Ishikawa (cell line): ENCODE measurements at regions not wholly inside any gene's neighbourhood (a gene's known extent, or its start where the extent isn't known, plus 50 kb on each side); places are given as distances from the start of the nearest gene placed in this dataset.

ENCODE experiments used
- CEBPB ChIP-seq: IDR thresholded peaks from 2 replicates; pipeline ENCODE4 v1.6.1; 2012
- CREB1 ChIP-seq: IDR thresholded peaks from 2 replicates; pipeline ENCODE4 v1.6.1; 2012; ENCODE audit warnings: low read depth
- EGR1 ChIP-seq: IDR thresholded peaks from 2 replicates; pipeline ENCODE4 v1.6.1; 2012
- EP300 ChIP-seq: IDR thresholded peaks from 2 replicates; pipeline ENCODE4 v1.6.1; 2012; ENCODE audit warnings: borderline replicate concordance
- NFIC ChIP-seq: IDR thresholded peaks from 2 replicates; pipeline ENCODE4 v1.6.1; 2012
- RAD21 ChIP-seq: IDR thresholded peaks from 2 replicates; pipeline ENCODE4 v1.6.1; 2012; ENCODE audit warnings: low read depth
- REST ChIP-seq: IDR thresholded peaks from 2 replicates; pipeline ENCODE4 v1.6.1; 2012; ENCODE audit warnings: low read depth, mild to moderate bottlenecking
- TAF1 ChIP-seq: IDR thresholded peaks from 2 replicates; pipeline ENCODE4 v1.6.1; 2012; ENCODE audit warnings: low read depth, mild to moderate bottlenecking
- TEAD4 ChIP-seq: IDR thresholded peaks from 2 replicates; pipeline ENCODE4 v1.6.1; 2012
- USF1 ChIP-seq: IDR thresholded peaks from 2 replicates; pipeline ENCODE4 v1.6.1; 2012
- YY1 ChIP-seq: IDR thresholded peaks from 2 replicates; pipeline ENCODE4 v1.6.1; 2012; ENCODE audit warnings: low read depth
- ZBTB7A ChIP-seq: IDR thresholded peaks from 2 replicates; pipeline ENCODE4 v1.6.1; 2012; ENCODE audit warnings: low read depth

- TF ChIP-seq RAD21 (no peak), YY1 (no peak), NFIC (no peak), CREB1 (no peak), CEBPB (no peak), USF1 (no peak), TAF1 (no peak), ZBTB7A (no peak), TEAD4 (no peak), EP300 (no peak), EGR1 (no peak), REST (no peak)
These were observed 333.4 kb downstream of the KCTD12 start for GRCh38 chr13:76552807-76553206.
